ENCODE measurements at regions not wholly inside any gene's neighbourhood (a gene's known extent, or its start where the extent isn't known, plus 50 kb on each side); places are given as distances from the start of the nearest gene placed in this dataset.

DNA sequence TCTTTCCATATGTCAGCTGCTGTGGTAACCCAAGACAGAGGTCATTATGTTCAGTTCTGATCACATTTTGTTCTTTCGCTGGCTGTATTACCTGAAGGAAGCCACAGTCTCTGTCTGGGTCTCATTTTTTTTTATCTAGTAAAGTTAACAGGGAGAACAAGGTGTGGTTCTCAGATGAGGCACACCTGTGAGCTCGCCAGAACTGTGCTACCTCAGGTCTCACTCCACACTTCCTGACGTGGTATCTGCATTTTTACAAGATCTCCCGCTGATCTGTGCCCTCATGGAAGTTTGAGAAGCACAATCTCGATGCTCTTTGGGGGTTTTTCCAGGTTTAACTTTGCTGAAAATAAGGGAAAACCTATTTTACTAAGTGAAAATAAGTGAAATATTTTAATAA, 169.5 kb upstream of the CENPW start:
- TF ChIP-seq CTCF (IDR thresholded peaks at IDR 0.05; ENCODE audit: insufficient read depth, missing control alignments): no peak
- FAIRE-seq (no peak), DNase-seq (ENCODE audit: insufficient read length, low spot score) (no peak)

GRCh38 chr6:126170978-126171382, 168.9 kb upstream of the CENPW start:
- FAIRE-seq: no peak
- peak; percentile 39 for TF ChIP-seq CTCF (IDR thresholded peaks at IDR 0.05; ENCODE audit: insufficient read depth, missing control alignments)
- DNase-seq (ENCODE audit: insufficient read length, low spot score): no peak

DNA sequence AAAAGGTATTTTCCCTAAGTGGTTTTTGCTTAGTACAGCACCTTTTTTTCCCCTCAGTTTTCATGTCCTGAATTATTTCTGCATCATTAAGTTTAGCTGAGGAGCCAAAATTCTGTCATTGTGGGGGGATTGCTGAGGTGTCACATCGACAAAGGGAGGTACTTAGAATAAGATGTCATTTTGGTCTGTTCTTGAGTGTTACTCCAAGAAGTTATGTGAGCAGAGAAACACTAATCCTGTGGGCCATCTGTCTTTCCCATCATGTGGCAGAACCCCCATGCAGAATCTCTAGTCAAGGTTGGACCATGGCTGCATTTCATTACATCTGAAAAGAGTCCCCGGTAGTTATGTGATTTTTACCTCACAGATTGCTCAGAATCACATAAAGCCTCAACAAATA, 167.8 kb upstream of the CENPW start:
- DNase-seq (ENCODE audit: insufficient read length, low spot score) (no peak), FAIRE-seq (no peak)
- no peak for TF ChIP-seq CTCF (IDR thresholded peaks at IDR 0.05; ENCODE audit: insufficient read depth, missing control alignments)

DNA sequence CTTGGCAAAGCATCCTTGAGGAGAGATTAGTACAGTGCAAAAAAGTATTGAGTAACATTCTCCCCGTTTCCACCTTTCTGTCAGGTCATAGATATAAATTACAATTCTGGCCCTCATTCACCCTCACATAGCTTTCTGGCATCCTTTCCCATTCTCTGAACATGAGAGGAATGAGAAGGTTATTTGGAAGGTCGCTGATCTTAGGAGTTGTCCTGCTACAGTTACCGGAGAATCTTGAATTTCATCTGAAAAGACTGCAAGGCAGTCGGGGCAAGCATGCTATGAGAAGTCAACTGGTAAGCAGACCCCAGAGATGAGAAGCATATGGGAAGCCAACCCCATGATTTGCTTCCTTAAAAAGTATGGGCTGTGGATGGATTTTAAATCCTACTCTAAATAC, 166.7 kb upstream of the CENPW start:
- FAIRE-seq (no peak), DNase-seq (ENCODE audit: insufficient read length, low spot score) (no peak)
- no peak for TF ChIP-seq CTCF (IDR thresholded peaks at IDR 0.05; ENCODE audit: insufficient read depth, missing control alignments)

DNA sequence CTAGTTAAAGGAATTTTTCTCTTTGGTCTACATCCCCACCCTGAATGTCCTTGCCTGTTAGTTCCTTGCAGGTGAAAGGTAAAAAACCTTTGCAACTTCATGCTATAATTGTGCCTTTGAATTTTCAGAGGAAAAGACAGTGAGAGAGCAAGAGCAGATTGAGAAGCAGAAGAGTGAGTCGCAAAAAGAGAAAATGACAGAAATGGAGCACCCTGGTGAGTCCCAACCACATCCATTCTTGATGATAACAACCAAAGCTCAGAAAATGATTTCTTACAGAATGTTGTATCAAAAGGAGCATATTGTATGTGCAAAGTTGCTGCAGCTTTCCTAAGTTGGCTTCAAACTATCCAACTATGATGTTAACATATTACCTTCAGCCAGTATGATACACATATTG, 165.2 kb upstream of the CENPW start:
- DNase-seq (ENCODE audit: insufficient read length, low spot score): no peak
- no peak for TF ChIP-seq CTCF (IDR thresholded peaks at IDR 0.05; ENCODE audit: insufficient read depth, missing control alignments)
- no peak for FAIRE-seq

- DNase-seq (ENCODE audit: insufficient read length, low spot score): no peak
- no peak for TF ChIP-seq CTCF (IDR thresholded peaks at IDR 0.05; ENCODE audit: insufficient read depth, missing control alignments)
- FAIRE-seq: no peak
These were observed 164.7 kb upstream of the CENPW start for GRCh38 chr6:126175251-126175650.

DNA sequence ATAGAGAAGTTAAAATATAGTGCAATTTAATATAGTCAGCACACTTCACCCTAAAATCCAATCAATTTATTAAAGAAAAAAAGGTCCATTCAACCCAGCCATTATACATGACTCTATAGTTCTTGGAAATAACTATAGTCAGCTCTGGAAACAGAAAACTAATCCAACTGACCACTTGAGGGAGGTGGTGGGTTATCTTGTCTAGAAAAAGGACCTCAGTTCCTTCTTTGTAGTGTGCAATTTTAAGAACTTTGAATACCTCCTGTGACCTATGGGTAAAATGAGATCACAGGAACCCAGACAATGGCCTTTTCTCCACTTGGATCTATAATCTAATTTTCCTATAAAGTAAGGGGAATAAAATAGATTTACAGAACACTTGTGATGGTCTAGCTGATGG, 163.6 kb upstream of the CENPW start:
- no peak for DNase-seq (ENCODE audit: insufficient read length, low spot score)
- FAIRE-seq: no peak
- TF ChIP-seq CTCF (IDR thresholded peaks at IDR 0.05; ENCODE audit: insufficient read depth, missing control alignments): peak; percentile 24

Measured in D721Med (cell line).